Activated T-cell treated with anti-CD3 and anti-CD28 coated beads, Interleukin-2, amount 50 U/mL, for 1 hour (primary cell): ENCODE measurements at regions not wholly inside any gene's neighbourhood (a gene's known extent, or its start where the extent isn't known, plus 50 kb on each side); places are given as distances from the start of the nearest gene placed in this dataset.

ENCODE experiments used
- DNase-seq: peaks from one replicate; pipeline ENCODE4 v3.0.0-alpha.2; 2020

GRCh38 chr16:59188029-59188428, 453.9 kb upstream of the GOT2 start:
- no peak for DNase-seq

DNA sequence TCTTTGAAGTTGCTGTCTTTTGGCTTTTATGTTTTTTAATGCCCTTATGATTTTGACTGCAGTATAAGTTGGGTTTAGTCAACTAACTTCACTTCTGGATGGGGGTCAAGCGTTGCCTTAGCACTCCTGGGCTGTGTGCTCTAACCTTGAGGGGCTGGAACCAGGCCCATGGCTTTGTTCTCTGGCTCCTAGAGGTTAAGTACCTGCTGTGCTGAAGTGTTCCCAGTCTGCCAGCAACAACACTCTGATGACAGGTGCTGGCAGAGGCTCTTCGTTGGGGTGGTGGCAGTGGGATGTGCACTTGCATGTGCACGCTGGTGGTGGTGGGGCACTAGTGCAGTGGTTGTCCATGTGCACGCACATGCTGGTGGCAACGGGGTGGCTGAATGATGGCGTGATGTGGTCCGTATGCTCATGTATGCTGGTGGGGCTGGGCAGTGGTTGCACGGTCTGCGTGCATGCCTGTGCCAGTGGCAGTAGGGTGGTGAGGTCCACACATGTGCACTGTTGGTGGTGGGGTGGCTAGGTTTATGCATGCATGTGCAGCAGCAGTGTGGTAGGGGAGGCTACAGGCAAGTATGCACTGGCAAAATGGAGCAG, 447.8 kb upstream of the GOT2 start:
- no peak for DNase-seq

- DNase-seq = no peak
These were observed 446.0 kb upstream of the GOT2 start for GRCh38 chr16:59180083-59180476.

- DNase-seq = no peak
These were observed 445.4 kb upstream of the GOT2 start for GRCh38 chr16:59179446-59180082.

DNA sequence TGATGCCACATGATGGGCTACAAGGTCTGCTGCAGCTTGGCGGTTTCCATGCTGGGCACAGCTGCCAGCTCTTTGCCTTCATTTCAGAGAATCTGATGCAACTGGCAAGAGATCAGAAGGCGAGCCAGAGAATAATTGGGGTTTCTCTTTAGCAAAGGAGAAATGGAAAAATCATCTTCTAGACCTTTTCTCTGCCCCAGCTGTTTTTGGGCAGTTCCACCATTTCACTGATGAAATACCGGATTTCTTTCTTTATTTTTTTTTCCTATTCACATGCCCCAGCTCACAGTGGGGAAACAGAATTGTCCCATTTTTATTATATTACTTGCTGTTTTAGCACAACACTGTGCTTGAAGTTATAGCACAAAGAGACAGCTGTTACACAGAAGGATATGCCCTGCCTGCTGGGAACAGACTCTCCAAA, 439.3 kb upstream of the GOT2 start:
- DNase-seq = no peak

DNA sequence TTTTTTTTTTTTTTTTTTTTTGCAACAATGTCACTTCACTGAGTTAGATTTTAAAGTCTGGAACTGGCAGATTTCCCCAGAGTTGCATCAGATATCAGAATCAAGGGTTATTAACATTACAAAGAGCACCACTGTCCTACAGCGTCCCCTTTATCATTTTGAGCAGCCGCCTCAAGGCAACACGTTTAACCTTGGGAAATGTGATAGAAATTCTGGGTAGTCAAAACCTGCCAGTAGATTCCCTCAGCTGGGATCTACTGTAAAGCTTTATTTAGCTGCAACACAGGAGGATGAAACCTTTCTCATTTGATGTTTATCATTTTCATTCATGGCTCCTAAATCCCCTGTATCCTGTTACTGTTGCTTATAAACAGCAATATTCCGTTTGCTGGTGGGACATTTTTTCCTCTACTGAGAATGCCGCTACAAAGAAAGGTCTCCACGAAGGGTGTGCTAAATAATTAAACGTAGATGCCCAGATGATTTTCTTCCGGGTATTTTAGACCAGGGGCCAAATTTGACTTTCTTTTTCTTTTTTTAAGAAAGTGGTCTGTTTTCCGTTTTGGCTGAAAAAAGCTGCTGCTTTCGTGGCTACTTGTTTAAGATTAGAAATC, 436.1 kb upstream of the GOT2 start:
- DNase-seq = no peak

DNA sequence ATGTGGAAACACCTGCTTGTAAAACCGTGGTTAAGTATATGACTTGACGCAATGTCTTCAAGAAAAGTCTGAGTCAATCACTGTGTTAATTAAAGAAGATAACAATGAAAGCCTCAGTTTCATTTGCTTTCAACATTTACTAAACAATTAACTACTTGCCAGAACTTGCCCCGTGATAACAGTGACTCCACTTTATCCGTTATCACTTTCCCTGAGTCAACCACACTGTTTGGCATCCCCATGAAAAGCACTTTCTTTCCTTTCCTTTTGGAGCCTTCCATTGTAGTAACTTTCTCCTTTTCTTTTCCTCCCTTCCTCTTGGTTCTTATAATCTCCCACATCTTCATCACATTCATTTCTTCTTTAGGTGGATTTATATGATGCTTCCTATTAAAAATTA, 435.1 kb upstream of the GOT2 start:
- DNase-seq = no peak

DNA sequence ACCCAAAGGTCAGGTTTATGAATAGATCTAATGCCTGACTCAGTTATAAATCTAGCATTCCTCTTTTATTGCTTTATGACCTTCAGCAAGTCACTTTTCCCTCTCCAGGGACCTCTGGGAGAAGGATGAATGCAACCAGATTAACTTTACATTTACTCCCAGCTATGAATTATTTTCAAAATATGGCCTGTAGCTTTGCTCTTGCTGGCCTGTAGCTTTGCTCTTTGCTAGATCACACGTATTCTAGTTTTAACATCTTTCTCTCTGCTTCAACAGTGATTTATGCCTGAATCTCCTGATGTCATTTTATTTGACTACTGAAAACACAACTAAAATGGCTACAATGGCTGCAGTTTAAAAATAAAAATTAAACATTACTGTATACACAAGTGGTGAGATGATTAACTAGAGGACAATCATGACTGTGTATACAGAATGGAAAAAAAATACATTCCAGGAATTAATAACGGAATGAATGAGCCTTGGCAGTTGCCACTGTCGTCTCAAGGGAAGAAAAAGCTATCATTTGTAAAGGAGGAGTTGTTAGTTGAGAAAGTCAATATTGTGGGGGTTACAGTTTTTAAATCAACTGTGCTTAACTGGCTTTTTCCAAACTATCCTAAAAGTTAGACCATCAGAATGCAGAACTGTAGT, 434.5 kb upstream of the GOT2 start:
- DNase-seq = no peak

DNA sequence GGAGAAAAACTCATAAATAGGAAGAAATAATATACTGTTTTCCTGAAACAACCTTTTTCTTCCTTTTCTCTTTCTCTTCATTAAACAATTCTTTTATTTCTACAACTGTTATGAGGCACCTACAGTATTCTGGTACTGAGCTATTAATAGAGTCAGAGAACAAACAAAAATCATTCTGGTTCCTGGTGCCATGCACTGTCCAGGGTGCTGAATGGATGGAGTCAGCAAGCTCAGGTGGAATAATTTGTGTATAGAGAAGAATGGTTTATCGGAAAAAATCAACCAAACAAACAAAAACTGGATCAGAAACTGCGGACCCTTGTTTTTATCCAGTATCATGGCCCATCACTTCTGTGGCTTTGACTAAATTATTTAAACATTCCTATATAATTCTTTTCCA, 430.3 kb upstream of the GOT2 start:
- DNase-seq = no peak

DNA sequence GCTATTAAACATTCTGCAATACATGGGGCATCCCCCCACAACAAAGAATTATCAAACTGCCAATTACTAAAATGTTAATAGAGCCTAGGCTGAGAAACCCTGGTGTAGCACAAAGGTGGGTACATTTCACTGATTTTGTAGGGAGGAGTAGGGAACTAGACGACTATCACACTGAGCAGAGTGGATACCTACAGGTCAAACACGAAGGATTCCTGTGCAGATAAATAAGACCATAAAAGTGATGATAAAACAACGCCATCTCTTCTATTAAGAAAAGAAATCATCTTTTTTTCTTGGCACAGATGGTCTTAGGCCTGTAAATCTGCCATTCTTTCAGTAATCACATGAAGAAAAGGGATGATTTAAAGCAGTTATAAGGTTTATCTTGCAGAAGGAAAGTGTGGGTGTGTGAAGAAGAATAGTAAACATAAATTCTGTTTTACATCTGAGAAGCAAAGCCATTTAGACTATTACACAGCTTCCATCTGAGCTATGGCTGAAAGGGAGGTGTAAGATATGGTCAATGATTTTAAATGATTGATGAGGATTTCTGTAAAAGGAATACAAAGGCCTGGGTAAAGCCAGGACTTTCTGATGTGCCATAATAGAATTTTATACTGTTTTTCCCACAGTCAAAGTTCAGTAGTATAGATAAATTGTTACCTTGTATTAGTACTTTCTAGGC, 429.4 kb upstream of the GOT2 start:
- no peak for DNase-seq

- DNase-seq = no peak
These were observed 427.6 kb upstream of the GOT2 start for GRCh38 chr16:59161679-59162078.

DNA sequence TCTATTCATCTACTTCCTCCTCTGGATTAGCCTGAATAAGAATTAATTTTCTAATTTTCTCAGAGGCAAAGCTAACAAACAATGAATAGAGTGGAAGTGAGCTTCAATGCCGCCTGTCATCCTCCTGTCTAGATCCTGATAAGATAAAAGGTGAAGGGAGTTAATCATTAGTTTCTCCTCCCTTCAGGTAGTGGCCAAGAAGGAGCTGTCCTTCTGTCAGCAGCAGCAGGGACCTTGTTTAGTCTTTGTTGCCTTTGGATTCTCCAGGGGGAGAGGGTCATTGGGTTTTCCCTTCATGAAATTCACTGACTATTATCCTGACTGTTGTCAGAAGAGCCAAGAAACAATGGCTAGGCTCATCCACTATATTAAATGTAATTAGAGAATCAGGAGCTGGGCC, 420.2 kb upstream of the GOT2 start:
- DNase-seq = no peak

DNA sequence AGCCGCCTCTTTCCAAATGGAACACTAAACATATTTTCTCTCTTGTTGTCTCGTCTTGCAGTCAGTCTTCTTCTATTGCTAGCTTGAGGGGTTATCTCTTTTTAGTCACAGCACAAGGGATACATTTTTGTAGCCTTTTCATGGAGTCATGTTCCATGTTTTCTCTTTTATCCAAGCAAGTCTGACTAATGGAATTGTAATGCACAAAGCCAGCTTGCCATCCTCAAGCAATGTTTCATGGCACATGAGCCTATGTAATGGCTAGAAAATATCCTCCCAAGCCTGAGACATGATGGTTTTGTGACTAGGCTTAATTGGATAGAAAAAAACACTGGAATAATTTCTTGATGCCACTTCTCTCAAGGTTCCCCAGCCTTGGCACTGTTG, 414.6 kb upstream of the GOT2 start:
- DNase-seq = no peak

DNA sequence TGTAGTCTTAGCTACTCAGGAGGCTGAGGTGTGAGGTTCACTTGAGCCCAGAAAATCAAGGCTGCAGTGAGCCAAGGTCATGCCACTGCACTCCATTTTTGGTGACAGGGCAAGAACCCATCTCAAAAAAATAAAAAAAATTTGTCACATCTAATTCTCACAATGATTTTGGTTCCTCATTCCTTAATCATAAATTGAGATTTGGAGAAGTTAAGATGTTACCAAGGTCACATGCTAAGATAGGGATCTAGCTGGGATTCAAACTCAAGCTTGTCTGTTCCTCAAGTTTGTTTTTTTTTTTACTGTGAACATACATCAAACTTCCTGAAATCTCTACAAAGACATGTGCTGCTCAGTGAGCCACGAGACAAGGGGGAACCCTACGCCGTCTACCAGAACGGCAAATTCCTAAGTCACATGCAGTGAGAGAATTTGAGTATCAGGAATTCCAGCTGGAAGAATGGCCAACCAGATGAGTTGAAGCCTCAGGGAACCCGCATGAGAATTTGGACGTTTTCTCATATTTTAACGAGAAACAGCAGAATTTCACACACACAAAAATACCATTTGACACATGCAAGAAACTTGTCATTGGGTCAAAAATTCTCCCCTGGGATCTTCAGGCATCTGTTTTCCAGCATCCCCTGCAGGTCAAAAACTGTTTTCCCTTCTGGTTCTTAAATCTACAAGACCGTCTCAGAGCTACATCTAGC, 414.1 kb upstream of the GOT2 start:
- DNase-seq = no peak

- DNase-seq = no peak
These were observed 412.0 kb upstream of the GOT2 start for GRCh38 chr16:59146140-59146539.

DNA sequence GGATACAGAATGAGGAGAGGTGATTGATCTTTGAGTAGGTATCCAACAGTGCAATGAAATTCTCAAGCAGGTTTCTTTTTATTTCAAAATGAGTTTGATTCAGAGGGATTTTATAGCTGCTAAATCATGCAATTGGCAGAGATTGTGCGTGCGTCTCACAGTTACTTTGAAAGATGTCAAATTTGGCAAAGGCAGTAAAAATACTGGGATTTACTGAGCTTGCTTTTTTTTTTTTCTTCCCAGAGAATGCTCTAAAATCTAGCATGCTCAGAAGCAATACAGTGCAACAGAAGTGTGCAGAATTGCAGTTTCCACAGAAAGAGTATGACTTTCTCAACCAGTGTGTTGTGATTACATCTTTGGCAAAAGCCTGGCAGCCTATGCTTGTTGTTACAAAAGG, 410.7 kb upstream of the GOT2 start:
- DNase-seq = no peak

- no peak for DNase-seq
These were observed 410.2 kb upstream of the GOT2 start for GRCh38 chr16:59144326-59144725.

DNA sequence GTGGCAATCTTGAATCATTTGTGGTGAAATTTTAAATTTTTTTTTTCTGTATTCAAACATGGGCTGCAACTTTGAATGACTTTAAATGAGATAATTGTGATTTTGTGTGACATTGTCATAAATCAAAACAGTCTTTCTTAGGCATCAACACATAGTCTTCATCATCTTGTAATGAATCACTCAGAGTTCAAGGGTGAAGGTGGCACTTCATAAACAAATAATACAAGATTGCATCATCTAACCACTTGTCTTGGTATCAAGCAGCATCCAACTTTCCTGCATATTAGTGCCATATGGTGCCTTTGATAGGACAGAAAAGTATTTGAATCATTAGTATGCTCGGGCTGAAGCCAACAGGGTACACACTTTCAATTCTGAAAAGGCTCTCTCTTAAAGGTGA, 392.4 kb upstream of the GOT2 start:
- no peak for DNase-seq

- DNase-seq = no peak
These were observed 389.9 kb upstream of the GOT2 start for GRCh38 chr16:59124056-59124455.

DNA sequence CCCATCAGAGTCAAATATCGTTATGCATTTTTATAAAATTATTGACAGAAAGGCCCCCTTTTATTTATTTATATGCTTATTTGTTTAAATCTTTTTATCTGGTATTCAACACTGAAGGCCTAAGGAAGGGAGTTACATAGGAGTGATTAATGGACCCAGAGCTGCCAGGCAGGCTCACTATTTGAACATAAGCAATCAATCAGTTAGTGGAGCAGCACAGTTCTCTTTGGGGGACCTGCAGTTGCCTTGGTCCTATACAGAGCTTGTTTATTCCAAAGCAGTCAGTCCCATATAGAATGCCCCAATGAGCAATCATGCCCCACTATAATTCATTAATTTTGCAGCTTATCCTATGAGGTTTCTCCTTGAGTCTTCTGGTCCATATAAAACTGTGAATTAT, 389.4 kb upstream of the GOT2 start:
- DNase-seq = no peak

- DNase-seq = no peak
These were observed 388.1 kb upstream of the GOT2 start for GRCh38 chr16:59122262-59122537.

DNA sequence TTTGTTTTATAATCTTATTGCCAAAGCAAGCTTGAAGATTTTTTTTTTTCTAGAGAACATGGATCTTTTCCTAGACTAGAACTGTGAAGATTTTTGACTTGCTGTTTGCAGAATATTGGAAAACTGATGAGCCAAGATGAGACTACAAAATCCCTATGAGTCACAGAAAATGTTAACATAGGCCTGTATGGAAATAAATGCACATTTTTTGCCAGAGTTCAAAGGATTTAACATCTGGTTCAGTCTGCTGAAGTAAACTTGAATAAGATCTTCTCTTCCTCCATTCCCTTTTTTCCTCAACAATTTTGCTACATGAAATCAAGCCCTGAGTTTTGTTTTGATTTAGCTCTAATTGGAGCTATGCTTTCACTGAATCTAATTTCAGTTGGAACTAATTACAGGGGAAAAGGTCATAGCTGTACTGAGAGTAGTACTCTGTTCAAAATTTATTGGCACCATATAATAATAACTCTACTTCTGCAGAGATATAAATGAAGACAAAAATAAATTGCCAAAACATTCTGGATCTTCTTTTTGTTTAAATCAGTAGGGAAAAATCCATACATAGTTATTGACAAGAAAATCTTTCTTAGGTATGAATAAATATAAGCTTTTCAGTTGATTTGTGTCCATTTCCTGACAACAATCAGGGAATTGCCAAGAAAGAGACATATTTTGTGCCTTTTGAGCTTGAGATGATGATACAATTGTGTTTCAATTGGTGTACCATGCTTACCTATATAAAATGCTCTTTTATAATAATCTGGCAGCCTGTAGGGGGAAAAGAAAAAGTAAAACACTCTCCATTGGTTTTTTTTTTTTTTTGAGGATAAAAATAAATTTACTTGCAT, 387.5 kb upstream of the GOT2 start:
- no peak for DNase-seq
